ENCODE measurements at regions not wholly inside any gene's neighbourhood (a gene's known extent, or its start where the extent isn't known, plus 50 kb on each side); places are given as distances from the start of the nearest gene placed in this dataset.

- no peak for DNase-seq (ENCODE audit: low spot score)
These were observed 92.2 kb upstream of the INTU start for GRCh38 chr4:127540497-127541025.

- DNase-seq (ENCODE audit: low spot score): no peak
These were observed 87.5 kb upstream of the INTU start for GRCh38 chr4:127545271-127545670.

GRCh38 chr4:127548990-127549925 is 83.5 kb upstream of the INTU start:
- DNase-seq (ENCODE audit: low spot score): no peak

- peak; percentile 7 for DNase-seq (ENCODE audit: low spot score)
These were observed 77.7 kb upstream of the INTU start for GRCh38 chr4:127555106-127555505.

- no peak for DNase-seq (ENCODE audit: low spot score)
These were observed 74.7 kb upstream of the INTU start for GRCh38 chr4:127558088-127558487.

GRCh38 chr4:127558489-127559407 is 74.0 kb upstream of the INTU start:
- no peak for DNase-seq (ENCODE audit: low spot score)

GRCh38 chr4:127559981-127560380 is 72.8 kb upstream of the INTU start:
- DNase-seq (ENCODE audit: low spot score): no peak

GRCh38 chr4:127560755-127561154 is 72.0 kb upstream of the INTU start:
- DNase-seq (ENCODE audit: low spot score): no peak

GRCh38 chr4:127574643-127575042 is 58.1 kb upstream of the INTU start:
- DNase-seq (ENCODE audit: low spot score): no peak

- DNase-seq (ENCODE audit: low spot score): no peak
These were observed 56.9 kb upstream of the INTU start for GRCh38 chr4:127575888-127576287.

GRCh38 chr4:127578491-127578890 is 54.3 kb upstream of the INTU start:
- DNase-seq (ENCODE audit: low spot score): no peak

GRCh38 chr4:127578967-127579366 is 53.8 kb upstream of the INTU start:
- no peak for DNase-seq (ENCODE audit: low spot score)

GRCh38 chr4:127579821-127580220 is 52.9 kb upstream of the INTU start:
- DNase-seq (ENCODE audit: low spot score): no peak

GRCh38 chr4:127580300-127580699 is 52.5 kb upstream of the INTU start:
- DNase-seq (ENCODE audit: low spot score): no peak

GRCh38 chr4:127580891-127581290 is 51.9 kb upstream of the INTU start:
- no peak for DNase-seq (ENCODE audit: low spot score)

Measured in cerebellar cortex (tissue), 1 donor.